Keratinocyte (primary cell): ENCODE measurements at regions not wholly inside any gene's neighbourhood (a gene's known extent, or its start where the extent isn't known, plus 50 kb on each side); places are given as distances from the start of the nearest gene placed in this dataset.

Source experiments
- DNase-seq: peaks from one replicate; pipeline ENCODE4 v3.0.0-alpha.2; 2011; ENCODE audit warnings: low read depth, missing footprints, low spot score
- FAIRE-seq: peaks from 2 replicates; lab custom pipeline; 2011; peaks lifted over from hg19 to GRCh38; lab: Jason Lieb, UNC
- H2AFZ ChIP-seq: 2 replicates; pipeline ENCODE4 v1.6.0; 2012; ENCODE audit warnings: low read length, control low read depth, inconsistent platforms; ENCODE audit not compliant: control insufficient read depth
- H3K27ac ChIP-seq: 2 replicates; pipeline ENCODE4 v1.5.1; 2011; ENCODE audit warnings: low read length; ENCODE audit not compliant: control insufficient read depth, insufficient read depth
- H3K27me3 ChIP-seq: 3 replicates; pipeline ENCODE4 v1.6.0; 2011; ENCODE audit warnings: low read length; ENCODE audit not compliant: control insufficient read depth, insufficient read depth; ENCODE audit errors: extremely low read depth
- H3K36me3 ChIP-seq, 2 experiments: 2 replicates in 1 of 2; 3 replicates in 1 of 2; pipeline ENCODE4 v1.5.1; 2011; ENCODE audit warnings: low read length in 2 of 2, mild to moderate bottlenecking in 1 of 2; ENCODE audit not compliant: control insufficient read depth in 2 of 2, insufficient read depth in 2 of 2; ENCODE audit errors: extremely low read depth in 1 of 2
- H3K4me1 ChIP-seq: 3 replicates; pipeline ENCODE4 v1.5.1; 2011; ENCODE audit warnings: low read length; ENCODE audit not compliant: control insufficient read depth, insufficient read depth; ENCODE audit errors: extremely low read depth
- H3K4me2 ChIP-seq: 3 replicates; pipeline ENCODE4 v1.6.0; 2011; ENCODE audit warnings: low read depth, low read length; ENCODE audit not compliant: control insufficient read depth, insufficient read depth; ENCODE audit errors: extremely low read depth
- H3K4me3 ChIP-seq, 3 experiments: fragments of 200-600 bp in 1 of 3; sonication (generic) in 1 of 3; 2 replicates in 2 of 3; 3 replicates in 1 of 3; pipeline ENCODE4 v1.5.1; 2011 to 2016; ENCODE audit warnings: low read length in 3 of 3, mild to moderate bottlenecking in 3 of 3, control low read depth in 2 of 3, inconsistent platforms in 1 of 3, low read depth in 1 of 3, mixed read lengths in 1 of 3, mixed run types in 1 of 3, moderate library complexity in 1 of 3; ENCODE audit not compliant: control insufficient read depth in 2 of 3, insufficient read depth in 2 of 3; ENCODE audit errors: extremely low read depth in 1 of 3
- H3K79me2 ChIP-seq: 2 replicates; pipeline ENCODE4 v1.6.0; 2012; ENCODE audit warnings: low read length; ENCODE audit not compliant: control insufficient read depth, insufficient read depth
- H3K9ac ChIP-seq: 3 replicates; pipeline ENCODE4 v1.6.0; 2011; ENCODE audit warnings: low read length; ENCODE audit not compliant: control insufficient read depth, insufficient read depth; ENCODE audit errors: extremely low read depth
- H3K9me1 ChIP-seq: 3 replicates; pipeline ENCODE4 v1.6.0; 2011; ENCODE audit warnings: low read length; ENCODE audit not compliant: control insufficient read depth, insufficient read depth; ENCODE audit errors: extremely low read depth
- H3K9me3 ChIP-seq: 2 replicates; pipeline ENCODE4 v1.5.1; 2012; ENCODE audit warnings: low read depth, low read length; ENCODE audit not compliant: control insufficient read depth
- H4K20me1 ChIP-seq: 3 replicates; pipeline ENCODE4 v1.6.0; 2011; ENCODE audit warnings: low read length; ENCODE audit not compliant: control insufficient read depth, insufficient read depth; ENCODE audit errors: extremely low read depth
- EZH2 ChIP-seq: IDR thresholded peaks from one replicate; pipeline ENCODE4 v1.6.1; 2012; ENCODE audit warnings: inconsistent platforms, mild to moderate bottlenecking, low read length, moderate library complexity
- dilution Hi-C: fragments of 300-500 bp; cut with MboI; formaldehyde crosslinking; loops from one replicate; pipeline ENCODE4 v1.7.0; 2020; ENCODE audit warnings: low sequenced_read_pairs; ENCODE audit not compliant: extremely low pct_ligation_motif_present
- TF ChIP-seq, protein P1 (sequence below), 3 experiments: IDR thresholded peaks in 1 of 3; conservative IDR thresholded peaks in 1 of 3; optimal IDR thresholded peaks in 1 of 3; 2 replicates in 2 of 3; 3 replicates in 1 of 3; pipeline versions ENCODE3 to v1.5.1; 2011; ENCODE audit warnings: low read length in 3 of 3, mild to moderate bottlenecking in 3 of 3, moderate library complexity in 2 of 3, control low read depth in 1 of 3, inconsistent platforms in 1 of 3; ENCODE audit not compliant: insufficient read depth in 2 of 3; ENCODE audit errors: extremely low read depth in 1 of 3

DNA sequence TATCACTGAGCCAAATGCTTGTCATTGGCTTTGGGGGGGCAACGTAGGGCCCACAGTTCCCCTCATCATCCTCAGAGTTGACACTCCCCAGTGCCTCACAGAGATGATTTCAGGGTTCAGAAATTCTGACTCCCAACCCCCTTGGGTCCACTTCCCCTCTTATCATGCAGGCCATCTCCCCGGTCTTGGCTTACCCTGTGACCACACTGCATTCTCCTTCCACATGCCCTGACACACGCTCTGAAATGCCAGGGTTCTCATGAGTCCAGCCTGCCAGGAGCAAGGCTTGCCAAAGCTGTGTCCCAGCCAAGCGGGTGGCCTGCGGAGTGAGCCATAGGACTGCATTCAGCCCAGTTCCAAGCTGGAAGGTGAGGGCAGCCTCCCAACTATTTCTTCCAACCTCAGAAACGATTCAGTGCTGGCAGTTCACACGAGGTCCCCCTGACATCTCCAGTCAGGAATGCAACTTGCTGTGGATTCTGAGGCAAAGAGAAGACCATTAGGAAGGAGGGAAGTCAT lies 101.2 kb downstream of the SMIM20 start:
- H3K4me1 ChIP-seq, result no peaks in the 10 kb centered on the region
- no peak overlapping the region for H3K4me3 ChIP-seq
- H3K36me3 ChIP-seq, result no peaks in the 10 kb centered on the region
- H3K27ac ChIP-seq, result no peak overlapping the region
- no peak overlapping the region for H3K9ac ChIP-seq
- no peak for DNase-seq
- H2AFZ ChIP-seq, result no peak overlapping the region
- TF ChIP-seq EZH2, result no peak
- TF ChIP-seq, protein P1, sequence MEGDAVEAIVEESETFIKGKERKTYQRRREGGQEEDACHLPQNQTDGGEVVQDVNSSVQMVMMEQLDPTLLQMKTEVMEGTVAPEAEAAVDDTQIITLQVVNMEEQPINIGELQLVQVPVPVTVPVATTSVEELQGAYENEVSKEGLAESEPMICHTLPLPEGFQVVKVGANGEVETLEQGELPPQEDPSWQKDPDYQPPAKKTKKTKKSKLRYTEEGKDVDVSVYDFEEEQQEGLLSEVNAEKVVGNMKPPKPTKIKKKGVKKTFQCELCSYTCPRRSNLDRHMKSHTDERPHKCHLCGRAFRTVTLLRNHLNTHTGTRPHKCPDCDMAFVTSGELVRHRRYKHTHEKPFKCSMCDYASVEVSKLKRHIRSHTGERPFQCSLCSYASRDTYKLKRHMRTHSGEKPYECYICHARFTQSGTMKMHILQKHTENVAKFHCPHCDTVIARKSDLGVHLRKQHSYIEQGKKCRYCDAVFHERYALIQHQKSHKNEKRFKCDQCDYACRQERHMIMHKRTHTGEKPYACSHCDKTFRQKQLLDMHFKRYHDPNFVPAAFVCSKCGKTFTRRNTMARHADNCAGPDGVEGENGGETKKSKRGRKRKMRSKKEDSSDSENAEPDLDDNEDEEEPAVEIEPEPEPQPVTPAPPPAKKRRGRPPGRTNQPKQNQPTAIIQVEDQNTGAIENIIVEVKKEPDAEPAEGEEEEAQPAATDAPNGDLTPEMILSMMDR (optimal IDR thresholded peaks at IDR 0.05 in 1 of 3, IDR thresholded peaks at IDR 0.05 in 1 of 3, conservative IDR thresholded peaks at IDR 0.05 in 1 of 3; ENCODE audit: extremely low read depth in 1 of 3, insufficient read depth in 2 of 3, low read length in 3 of 3), result no peak
- no peak overlapping the region for H3K4me2 ChIP-seq
- H3K27me3 ChIP-seq, result peaks cover 22% of the 10 kb centered on the region
- no peaks in the 10 kb centered on the region for H4K20me1 ChIP-seq
- H3K79me2 ChIP-seq, result no peaks in the 10 kb centered on the region
- no peaks in the 10 kb centered on the region for H3K9me3 ChIP-seq
- H3K9me1 ChIP-seq, result no peaks in the 10 kb centered on the region
- dilution Hi-C loops, result no loop called here
- no peak for FAIRE-seq

DNA sequence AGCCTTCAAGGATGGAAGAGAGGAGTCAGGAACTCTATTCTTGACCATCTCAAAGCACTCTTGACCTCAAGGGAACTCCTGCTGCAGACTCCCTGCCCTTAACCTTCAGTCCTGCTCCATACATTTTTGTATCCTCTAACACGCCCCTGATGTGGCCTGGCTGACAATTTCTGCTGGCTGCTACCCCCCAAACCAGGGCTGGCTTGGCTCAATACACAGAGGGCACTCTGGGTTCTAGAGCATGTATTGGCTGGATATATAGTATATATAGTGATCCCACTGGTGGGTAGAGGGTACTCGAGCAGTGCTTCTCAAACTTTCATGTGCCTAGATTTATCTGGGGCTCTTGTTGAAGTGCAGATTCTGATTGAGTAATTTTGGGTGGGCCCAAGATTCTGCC lies 101.9 kb downstream of the SMIM20 start:
- Histone ChIP-seq H3K4me2 (no peak overlapping the region), H3K36me3 (no peaks in the 10 kb centered on the region), H2AFZ (no peak overlapping the region), H3K4me3 (no peak overlapping the region), H3K79me2 (no peaks in the 10 kb centered on the region), H3K9ac (no peak overlapping the region), H3K4me1 (no peaks in the 10 kb centered on the region), H4K20me1 (no peaks in the 10 kb centered on the region), H3K27ac (no peak overlapping the region), H3K9me1 (no peaks in the 10 kb centered on the region), H3K27me3 (peaks cover 22% of the 10 kb centered on the region), H3K9me3 (no peaks in the 10 kb centered on the region)
- FAIRE-seq (no peak), DNase-seq (no peak)
- TF ChIP-seq, protein P1 (optimal IDR thresholded peaks at IDR 0.05 in 1 of 3, IDR thresholded peaks at IDR 0.05 in 1 of 3, conservative IDR thresholded peaks at IDR 0.05 in 1 of 3; ENCODE audit: extremely low read depth in 1 of 3, insufficient read depth in 2 of 3, low read length in 3 of 3), result no peak
- TF ChIP-seq EZH2, result no peak
- dilution Hi-C loops, result no loop called here
